CD4-positive, alpha-beta T cell treated with Interleukin-10 for 1 hour (primary cell): ENCODE measurements at regions not wholly inside any gene's neighbourhood (a gene's known extent, or its start where the extent isn't known, plus 50 kb on each side); places are given as distances from the start of the nearest gene placed in this dataset.

ENCODE experiments used
- DNase-seq: peaks from one replicate; pipeline ENCODE4 v3.0.0-alpha.2; 2020

DNA sequence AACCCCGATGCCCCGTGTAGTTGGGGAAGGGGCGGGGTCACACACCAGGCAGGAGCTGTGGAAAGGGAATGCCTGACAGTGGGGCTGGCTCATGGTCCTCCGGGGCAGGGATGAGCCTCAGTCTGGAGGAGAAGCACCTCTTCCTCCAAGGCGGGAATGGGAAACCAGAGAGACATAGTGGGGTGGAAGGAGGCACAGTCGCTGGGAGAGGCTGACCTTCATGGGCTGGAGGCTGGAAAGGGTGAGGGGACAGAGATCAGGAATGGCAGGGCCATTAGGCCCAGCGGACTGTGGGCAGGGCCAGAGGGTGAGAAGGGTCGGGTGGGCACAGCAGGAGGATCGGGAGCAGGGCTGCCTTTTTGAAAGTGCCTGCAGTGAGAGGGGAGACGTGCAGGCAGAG lies 65.8 kb upstream of the LINGO1 start:
- no peak for DNase-seq

DNA sequence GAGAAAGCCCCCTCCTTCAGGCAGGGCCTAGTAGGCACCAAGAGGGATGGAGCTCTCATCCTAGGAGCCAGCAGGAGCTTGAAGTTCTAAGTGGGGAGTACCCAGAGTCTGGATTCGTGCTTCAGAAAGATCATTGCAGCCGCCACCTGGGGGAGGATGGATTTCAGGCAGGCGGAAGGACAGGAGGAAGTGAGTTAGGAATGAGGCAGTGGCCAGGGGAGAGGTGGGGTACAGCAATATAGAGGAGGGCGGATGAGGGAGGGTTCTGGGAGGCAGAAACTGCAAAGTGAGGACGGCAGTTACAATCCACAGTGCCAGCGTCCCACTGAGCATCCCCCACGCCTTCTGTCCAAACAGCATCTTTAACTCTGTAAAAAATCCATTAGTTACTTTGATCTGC lies 65.2 kb upstream of the LINGO1 start:
- DNase-seq: no peak

DNA sequence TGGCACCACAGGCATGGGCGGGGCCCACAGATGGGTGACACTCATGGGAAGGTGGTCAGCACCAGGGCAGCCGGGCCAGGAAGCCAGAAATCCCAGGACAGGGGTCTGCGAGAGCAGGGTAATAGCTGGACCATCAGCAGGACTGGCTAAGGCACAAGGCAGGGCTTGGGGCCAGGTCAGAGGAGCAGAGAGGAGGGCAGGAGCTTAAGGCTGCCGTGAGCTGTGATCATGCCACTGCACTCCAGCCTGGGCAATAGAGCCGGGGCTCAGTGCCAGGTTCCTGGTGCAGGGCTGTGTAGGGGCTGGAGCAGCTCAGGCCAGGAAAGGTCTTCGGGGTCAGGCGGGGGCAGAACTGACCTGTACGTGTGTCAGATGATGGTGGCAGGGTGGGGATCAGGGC lies 64.2 kb upstream of the LINGO1 start:
- DNase-seq: no peak

DNA sequence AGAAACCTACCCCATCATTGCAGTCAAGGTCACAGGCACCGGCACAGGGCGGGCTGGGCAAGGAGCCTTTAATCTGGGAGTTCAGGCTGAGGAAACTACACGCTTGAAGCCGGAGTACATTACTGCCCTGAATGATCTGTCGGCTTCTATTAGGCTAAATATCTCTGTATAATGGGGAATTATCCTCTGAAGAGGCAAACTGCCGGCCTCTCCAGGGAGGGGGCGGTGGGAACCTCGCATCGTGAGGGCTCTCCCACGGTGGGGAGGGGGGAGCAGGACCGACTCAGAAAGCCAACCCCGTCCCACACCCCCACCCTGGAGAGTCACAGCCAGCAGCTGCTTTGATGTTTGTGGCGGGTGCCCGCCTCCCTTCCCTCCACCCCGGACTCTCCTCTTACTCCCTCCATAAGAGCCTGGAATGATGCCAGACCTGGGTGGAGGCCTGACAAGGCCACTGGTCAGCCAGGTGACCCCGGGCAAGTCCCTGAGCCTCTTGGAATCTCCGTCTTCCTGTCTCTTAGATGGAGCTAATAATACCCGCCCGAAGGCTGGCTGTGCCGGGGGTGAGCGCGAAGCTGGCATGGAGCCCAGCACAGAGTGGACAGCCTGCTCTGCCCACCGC lies 63.4 kb upstream of the LINGO1 start:
- DNase-seq: no peak

DNA sequence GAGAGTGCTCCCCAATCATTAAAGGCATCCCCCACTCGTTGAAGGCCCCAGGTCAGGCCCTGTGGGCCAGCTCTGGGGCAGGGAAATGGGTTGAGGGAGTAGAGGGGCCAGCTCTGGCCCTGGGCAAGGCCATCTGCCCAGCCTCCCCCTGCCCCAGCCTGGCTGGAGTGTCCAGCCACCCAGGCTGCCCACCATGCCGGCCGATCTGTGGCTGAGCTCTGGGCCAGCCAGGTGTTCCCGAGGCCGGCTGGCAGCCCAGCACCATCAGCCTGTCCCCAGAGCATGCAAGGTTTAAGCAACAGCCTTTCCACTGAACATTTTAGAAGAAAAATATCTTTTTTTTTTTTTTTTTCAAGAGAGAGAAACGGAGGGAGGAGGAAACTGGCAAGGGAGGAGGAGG lies 62.8 kb upstream of the LINGO1 start:
- no peak for DNase-seq

DNA sequence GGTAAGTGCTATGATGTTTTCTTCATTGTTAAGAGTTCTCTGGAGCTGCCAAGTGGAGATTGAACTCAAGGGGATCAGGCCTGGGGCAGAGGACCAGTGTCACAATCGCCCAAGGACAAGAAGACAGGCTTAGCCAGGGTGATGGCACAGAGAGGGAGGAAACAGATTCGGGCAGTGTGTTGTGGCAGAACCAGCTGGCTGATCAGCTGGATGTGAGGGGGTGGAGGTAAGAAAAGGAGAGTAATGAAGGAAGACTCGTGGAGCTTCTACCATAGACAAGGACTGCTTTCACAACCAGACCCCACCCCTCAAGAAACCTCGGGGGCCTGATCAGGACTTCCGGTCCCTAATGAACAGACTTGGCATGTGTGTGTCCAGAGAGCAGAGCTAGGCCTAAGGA lies 60.9 kb upstream of the LINGO1 start:
- no peak for DNase-seq

DNA sequence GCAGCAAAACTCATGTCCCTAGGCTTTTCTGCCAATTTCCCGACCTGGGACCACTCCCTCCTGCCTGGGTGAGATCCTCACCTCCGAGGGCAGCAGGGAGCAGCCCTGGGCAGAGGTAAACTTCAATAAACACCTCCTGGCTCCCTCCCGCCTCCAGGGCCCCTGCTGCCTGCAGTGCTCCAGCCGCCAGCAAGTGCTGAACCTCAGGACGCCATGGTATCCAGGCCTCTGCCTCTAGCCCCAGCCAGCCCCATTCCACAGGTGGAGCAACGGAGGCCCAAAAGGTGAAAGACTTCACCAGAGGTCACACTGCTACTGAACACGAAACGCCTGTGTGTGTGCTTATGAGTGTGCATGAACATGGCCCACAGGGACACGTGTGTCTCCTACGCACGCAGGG lies 59.9 kb upstream of the LINGO1 start:
- no peak for DNase-seq

DNA sequence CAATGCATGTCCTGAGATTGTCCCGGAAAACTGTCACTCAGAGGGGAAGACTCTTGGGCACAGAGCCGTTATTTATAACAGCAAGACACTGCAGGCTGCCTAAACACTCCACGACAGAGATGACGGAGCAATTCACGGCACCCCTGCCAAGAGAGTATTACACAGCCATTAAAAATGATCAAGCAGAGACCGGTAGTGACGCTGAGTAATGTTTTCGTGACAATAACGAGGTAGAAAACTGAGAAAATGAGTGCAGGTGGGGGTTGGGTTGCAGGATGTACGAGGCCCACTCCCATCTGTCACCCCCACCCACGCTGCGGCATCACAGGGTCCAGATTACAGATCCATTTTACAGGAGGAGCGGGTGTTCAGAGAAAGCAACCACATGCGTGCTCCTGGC lies 58.9 kb upstream of the LINGO1 start:
- DNase-seq: no peak

DNA sequence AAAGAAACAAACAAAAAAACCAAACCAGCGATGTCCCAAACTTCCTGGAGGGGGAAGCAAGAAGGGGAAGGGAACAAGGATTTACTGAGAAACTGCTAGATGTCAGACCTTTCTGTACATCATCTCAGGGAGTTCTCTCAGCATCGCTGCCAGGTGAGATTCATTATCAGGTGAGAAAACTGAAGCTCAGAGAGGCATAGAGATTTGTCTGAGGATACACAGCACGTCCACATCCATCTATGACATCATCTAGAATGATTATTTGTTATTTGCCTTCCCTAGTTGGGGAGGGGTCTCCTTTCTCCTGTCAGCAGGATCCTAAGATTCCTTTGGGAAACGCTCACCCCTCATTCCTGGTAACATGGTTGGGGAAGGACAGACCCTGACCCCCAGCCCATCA lies 57.1 kb upstream of the LINGO1 start:
- no peak for DNase-seq

DNA sequence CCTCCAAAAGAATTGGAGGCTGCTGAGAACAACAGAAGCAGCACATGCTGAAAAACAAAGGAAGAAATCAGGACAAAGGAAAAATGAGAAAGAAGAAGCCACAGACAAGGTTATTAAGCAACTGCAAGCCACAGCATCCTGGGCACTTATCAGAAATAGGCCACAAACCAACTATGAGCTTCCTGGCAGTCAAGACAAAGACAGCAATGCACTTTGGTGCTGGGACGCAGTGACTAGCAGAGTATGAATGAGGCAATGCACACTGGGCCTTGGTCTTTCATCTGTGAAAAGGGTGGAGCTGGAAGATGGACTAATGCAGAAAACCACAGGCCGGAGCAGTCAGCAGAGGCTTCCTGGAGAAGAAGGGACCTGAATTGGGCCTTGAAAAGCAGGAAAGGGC lies 56.0 kb upstream of the LINGO1 start:
- DNase-seq: no peak

DNA sequence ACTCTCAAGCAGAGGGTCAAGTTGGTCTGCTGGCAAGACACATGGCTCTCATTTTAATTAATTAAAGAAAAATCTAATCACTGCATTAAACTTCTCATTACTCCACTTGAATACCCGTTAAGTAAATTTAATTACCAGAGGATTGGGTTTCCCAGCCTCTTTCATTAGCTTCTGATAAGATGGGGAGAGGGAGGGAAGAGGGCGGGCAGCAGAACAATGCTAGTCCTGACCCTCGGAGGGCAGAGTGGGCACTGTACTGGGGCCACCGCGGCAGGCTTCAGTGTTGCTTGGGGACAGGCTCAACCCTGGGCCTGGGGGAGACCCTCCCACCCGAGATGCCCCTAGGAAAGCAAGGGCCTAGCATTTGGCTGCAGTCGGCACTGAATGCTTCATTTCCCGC lies 55.6 kb upstream of the LINGO1 start:
- no peak for DNase-seq

DNA sequence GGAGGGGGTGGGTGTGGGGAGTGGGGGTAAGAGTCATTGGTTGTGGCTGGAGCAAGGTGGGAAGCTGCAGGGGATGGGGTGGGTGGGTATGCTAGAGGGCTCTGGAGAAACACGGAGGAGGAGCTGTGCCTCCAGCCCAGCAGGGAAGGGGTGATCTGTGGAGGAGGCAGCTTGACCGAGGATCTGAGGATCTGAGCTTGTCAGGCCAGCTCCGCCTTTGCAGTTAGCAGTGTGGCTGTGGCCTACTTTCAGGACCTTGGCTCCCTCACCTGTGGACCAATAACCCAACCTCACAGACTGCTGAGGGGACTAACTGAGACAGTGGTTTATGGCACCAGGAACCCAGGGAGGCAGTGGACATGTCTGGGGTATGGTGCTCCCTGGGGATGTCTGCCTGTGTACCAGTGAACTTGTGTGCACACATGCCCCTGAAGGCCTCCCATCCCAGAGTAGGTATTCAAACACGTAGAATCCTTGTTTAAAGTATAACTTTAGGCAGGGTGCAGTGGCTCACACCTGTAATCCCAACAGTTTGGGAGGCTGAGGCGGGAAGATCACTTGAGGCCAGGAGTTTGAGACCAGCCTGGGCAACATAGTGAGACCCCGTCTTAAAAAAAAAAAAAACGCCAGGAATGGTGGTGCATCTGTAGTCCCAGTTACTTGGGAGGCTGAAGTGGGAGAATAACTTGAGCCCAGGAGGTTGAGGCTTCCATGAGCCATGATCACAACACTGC lies 52.5 kb upstream of the LINGO1 start:
- no peak for DNase-seq

DNA sequence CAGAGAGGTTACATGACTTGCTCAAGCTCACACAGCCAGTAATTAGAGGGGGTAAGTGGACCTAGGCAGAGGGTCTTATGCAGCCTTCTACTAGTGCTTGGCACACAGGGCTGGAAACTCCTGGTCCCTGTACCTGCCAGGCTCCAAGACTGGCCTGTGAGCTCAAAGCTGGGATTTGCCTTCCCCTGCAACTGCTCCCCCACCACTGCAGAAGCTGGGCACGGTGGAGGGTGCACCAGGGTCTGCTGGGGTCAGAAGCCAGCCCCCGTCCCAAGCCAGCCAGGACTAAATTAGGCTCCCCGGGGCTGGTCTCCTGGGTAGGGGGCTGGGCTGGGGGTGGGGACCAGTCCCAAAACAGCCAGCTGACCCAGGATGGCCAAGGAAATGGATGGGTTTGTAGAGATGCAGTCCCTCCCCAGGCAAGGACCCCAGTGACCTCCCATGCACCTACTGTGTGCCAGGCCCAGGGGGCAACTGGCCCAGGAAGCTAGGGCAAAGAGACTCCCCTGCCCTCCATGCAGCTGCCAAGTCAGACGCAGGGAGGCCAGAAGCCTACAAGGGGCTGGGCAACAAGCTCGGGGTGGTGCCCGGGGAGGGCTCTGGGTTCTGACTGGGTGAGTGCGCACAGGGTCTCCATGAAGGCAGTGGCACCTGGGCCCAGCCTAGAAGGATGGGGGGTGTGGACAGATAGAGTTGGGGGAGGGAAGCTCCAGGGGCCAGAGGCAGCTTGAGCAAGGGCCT lies 51.8 kb upstream of the LINGO1 start:
- DNase-seq: no peak

DNA sequence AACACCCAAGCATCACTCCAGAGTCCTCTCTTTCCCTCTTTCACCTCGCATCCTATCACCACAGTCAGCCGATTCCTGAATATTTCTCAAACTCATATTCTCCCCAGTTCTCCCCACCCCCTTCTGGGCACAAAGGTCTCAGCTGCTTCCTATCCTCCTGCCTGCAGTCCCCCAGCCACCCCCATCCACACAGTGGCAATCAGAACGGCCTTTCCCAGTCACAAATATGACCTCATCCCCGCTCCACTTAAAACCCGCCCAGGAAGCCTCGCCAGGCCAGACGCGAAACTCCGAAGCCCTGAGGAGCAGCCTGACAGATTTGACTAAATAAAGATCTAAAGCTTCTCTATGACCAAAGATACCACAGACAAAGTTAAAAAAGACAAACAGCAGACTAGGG lies 49.9 kb upstream of the LINGO1 start:
- no peak for DNase-seq
